ENCODE measurements at regions not wholly inside any gene's neighbourhood (a gene's known extent, or its start where the extent isn't known, plus 50 kb on each side); places are given as distances from the start of the nearest gene placed in this dataset.

- no peak overlapping the region for H2AFZ ChIP-seq
- 66% methylated on average over 7 of the region's 7 CpGs for WGBS (ENCODE audit: low lambda C conversion rate, missing lambda C conversion rate)
These were observed 100.9 kb downstream of the FAM76B start for GRCh38 chr11:95688501-95689222.

DNA sequence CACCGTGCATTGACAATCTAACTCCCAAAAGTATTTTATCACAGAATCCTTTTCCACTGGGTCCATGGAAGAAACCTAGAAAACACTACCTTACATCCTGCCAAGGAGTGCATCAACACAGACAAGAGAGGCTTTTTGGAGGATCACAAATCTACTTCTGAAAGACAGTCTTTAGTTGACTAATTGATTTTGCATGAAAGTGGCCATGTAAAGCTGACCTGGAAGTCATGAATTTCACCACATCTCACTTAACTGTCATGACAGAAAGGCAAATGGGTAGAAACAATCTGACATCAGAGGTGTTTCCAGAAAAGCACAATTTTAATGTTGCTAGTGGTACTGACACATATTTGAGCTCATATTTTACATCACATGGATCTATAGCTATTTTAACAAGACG, 101.6 kb downstream of the FAM76B start:
- Histone ChIP-seq H3K9me2 (replicated peaks; ENCODE audit: insufficient read depth) (no peaks in the 10 kb centered on the region), H2AFZ (no peak overlapping the region), H3K36me3 (replicated peaks; ENCODE audit: insufficient read depth, low read depth) (no peaks in the 10 kb centered on the region), H4K20me1 (ENCODE audit: insufficient read depth, poor library complexity, severe bottlenecking) (no peaks in the 10 kb centered on the region), H3K4me3 (no peak overlapping the region), H3K9me3 (ENCODE audit: low read depth) (no peaks in the 10 kb centered on the region), H3K79me2 (no peaks in the 10 kb centered on the region), H3K27ac (no peak overlapping the region), H3K27me3 (no peaks in the 10 kb centered on the region), H3K4me2 (no peak overlapping the region), H3K4me1 (ENCODE audit: insufficient read depth) (no peaks in the 10 kb centered on the region)
- WGBS (ENCODE audit: low lambda C conversion rate, missing lambda C conversion rate): 74% methylated on average over 2 of the region's 2 CpGs
- DNase-seq (ENCODE audit: low spot score): no peak
- TF ChIP-seq, protein P1, sequence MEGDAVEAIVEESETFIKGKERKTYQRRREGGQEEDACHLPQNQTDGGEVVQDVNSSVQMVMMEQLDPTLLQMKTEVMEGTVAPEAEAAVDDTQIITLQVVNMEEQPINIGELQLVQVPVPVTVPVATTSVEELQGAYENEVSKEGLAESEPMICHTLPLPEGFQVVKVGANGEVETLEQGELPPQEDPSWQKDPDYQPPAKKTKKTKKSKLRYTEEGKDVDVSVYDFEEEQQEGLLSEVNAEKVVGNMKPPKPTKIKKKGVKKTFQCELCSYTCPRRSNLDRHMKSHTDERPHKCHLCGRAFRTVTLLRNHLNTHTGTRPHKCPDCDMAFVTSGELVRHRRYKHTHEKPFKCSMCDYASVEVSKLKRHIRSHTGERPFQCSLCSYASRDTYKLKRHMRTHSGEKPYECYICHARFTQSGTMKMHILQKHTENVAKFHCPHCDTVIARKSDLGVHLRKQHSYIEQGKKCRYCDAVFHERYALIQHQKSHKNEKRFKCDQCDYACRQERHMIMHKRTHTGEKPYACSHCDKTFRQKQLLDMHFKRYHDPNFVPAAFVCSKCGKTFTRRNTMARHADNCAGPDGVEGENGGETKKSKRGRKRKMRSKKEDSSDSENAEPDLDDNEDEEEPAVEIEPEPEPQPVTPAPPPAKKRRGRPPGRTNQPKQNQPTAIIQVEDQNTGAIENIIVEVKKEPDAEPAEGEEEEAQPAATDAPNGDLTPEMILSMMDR (IDR thresholded peaks at IDR 0.05; ENCODE audit: poor library complexity): no peak

More at GRCh38 chr11:95688501-95689222, 100.9 kb downstream of the FAM76B start:
- Histone ChIP-seq H3K27ac (no peak overlapping the region), H3K36me3 (replicated peaks; ENCODE audit: insufficient read depth, low read depth) (no peaks in the 10 kb centered on the region), H3K79me2 (no peaks in the 10 kb centered on the region), H4K20me1 (ENCODE audit: insufficient read depth, poor library complexity, severe bottlenecking) (no peaks in the 10 kb centered on the region), H3K27me3 (no peaks in the 10 kb centered on the region), H3K4me1 (ENCODE audit: insufficient read depth) (no peaks in the 10 kb centered on the region), H3K4me2 (no peak overlapping the region), H3K4me3 (no peak overlapping the region), H3K9me3 (ENCODE audit: low read depth) (no peaks in the 10 kb centered on the region), H3K9me2 (replicated peaks; ENCODE audit: insufficient read depth) (no peaks in the 10 kb centered on the region)
- no peak for DNase-seq (ENCODE audit: low spot score)
- TF ChIP-seq, protein P1 (IDR thresholded peaks at IDR 0.05; ENCODE audit: poor library complexity): no peak
- TF ChIP-seq EZH2 (IDR thresholded peaks at IDR 0.05; ENCODE audit: borderline replicate concordance) (no peak), EZH2phosphoT487 (IDR thresholded peaks at IDR 0.05; ENCODE audit: low read depth, severe bottlenecking, unreplicated experiment) (no peak)

- H3K9me2 ChIP-seq (replicated peaks; ENCODE audit: insufficient read depth): no peaks in the 10 kb centered on the region
These were observed 103.3 kb downstream of the FAM76B start for GRCh38 chr11:95686265-95686664.

More at GRCh38 chr11:95686265-95686664, 103.3 kb downstream of the FAM76B start:
- TF ChIP-seq EZH2 (IDR thresholded peaks at IDR 0.05; ENCODE audit: borderline replicate concordance) (no peak), EZH2phosphoT487 (IDR thresholded peaks at IDR 0.05; ENCODE audit: low read depth, severe bottlenecking, unreplicated experiment) (no peak)
- TF ChIP-seq, protein P1 (IDR thresholded peaks at IDR 0.05; ENCODE audit: poor library complexity): no peak
- Histone ChIP-seq H3K27me3 (no peaks in the 10 kb centered on the region), H3K9me3 (ENCODE audit: low read depth) (no peaks in the 10 kb centered on the region), H3K4me1 (ENCODE audit: insufficient read depth) (no peaks in the 10 kb centered on the region), H3K4me2 (no peak overlapping the region), H3K79me2 (no peaks in the 10 kb centered on the region), H3K36me3 (replicated peaks; ENCODE audit: insufficient read depth, low read depth) (no peaks in the 10 kb centered on the region), H2AFZ (no peak overlapping the region), H4K20me1 (ENCODE audit: insufficient read depth, poor library complexity, severe bottlenecking) (no peaks in the 10 kb centered on the region), H3K27ac (no peak overlapping the region), H3K4me3 (no peak overlapping the region)
- WGBS (ENCODE audit: low lambda C conversion rate, missing lambda C conversion rate): 96% methylated on average over 3 of the region's 3 CpGs
- no peak for DNase-seq (ENCODE audit: low spot score)
